ENCODE measurements at regions not wholly inside any gene's neighbourhood (a gene's known extent, or its start where the extent isn't known, plus 50 kb on each side); places are given as distances from the start of the nearest gene placed in this dataset.

DNA sequence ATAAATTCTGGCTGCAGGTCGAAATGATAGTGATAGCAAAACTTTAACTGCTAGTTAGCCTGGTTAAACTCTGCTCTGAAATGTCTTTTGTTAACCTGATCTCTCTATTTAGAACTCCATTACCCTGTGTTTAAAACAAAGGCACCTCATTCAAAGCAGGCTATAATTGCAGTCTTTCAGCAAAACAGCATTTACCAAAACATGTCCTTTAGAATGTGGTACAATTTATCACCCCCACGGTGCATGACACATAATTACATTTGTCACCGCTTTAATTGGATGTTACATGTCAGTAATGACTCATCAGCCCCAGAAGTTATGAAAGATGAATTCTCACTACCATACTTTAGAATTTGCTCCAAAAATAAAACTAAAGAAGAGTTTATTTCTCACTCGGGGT, 295.4 kb downstream of the TOX3 start:
- DNase-seq (ENCODE audit: low spot score) = no peak
- intact Hi-C loops (cut with DNase I) = no loop called here

DNA sequence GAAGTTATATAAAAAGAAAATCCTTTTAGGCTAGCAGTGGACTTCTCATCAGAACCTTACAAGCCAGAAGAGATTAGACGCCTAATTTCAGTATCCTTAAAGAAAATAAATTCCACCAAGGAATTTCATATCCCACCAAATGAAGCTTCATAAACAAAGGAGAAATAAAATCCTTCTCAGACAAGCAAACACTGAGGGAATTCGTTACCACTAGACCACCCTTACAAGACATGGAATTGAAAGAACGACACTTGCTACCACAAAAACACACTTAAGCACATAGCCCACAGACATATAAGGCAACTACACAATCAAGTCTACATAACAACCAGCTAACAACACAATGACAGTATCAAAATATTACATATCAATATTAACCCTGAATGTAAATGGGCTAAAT, 299.2 kb downstream of the TOX3 start:
- no peak for DNase-seq (ENCODE audit: low spot score)
- intact Hi-C loops (cut with DNase I) = no loop called here

DNA sequence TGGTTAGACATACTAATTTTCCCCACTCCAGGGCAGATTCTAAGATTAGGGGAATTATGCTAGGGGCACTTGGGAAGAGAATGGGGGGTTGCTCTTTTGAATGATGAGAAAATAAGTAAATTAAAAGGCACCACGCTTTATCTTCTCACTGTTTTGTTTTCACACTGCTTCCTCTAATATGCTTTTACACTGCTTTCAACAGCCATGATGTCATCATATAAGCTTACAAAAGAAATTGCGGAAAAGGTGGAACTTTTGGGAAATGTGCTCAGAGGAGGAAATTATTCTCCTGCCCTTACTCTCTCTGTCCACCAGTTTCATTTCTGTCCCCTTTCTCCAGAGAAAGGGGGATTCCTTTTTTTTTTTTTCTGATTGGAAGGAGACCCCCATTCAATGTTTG, 308.2 kb downstream of the TOX3 start:
- no peak for DNase-seq (ENCODE audit: low spot score)
- intact Hi-C loops (cut with DNase I) = no loop called here

DNA sequence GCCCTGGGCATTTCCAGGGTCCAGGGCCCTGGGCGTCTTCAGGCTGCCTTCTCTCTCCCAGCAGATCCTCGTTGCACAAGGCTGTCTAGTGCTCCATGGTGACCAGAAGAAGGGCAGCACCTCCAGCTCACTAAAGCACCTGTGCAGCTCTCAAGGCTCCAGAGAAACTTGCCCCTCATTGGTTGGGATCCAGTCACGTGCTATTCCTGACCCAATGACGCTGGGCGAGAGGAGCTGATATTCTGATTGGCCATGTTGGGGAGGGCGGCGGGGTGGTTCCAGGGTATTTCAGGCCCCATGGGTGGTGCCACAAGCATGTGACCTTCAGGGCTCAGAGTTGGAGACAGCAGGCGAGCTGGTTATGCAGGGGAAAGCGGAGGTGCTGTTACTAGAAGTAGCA, 309.1 kb downstream of the TOX3 start:
- intact Hi-C loops (cut with DNase I) = no loop called here
- DNase-seq (ENCODE audit: low spot score) = no peak

DNA sequence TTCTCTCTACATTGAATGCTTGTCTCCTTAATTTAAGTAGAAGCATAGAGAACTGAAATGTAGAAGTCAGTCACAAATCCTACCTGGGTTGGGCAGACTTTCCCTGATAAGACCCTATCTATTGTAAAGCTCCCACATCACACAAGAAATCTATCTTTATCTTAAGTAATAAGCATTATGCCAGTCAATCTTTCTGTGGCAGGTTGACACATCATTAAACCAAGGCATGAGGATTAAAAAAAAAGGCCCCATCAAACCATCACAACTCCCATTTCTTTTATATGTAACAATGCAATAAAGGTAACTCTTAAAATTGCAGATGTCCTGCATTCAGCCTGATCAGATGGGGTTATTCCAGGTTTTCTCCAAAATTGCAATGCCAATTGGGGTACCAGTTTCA, 311.8 kb downstream of the TOX3 start:
- intact Hi-C loops (cut with DNase I) = no loop called here
- no peak for DNase-seq (ENCODE audit: low spot score)

DNA sequence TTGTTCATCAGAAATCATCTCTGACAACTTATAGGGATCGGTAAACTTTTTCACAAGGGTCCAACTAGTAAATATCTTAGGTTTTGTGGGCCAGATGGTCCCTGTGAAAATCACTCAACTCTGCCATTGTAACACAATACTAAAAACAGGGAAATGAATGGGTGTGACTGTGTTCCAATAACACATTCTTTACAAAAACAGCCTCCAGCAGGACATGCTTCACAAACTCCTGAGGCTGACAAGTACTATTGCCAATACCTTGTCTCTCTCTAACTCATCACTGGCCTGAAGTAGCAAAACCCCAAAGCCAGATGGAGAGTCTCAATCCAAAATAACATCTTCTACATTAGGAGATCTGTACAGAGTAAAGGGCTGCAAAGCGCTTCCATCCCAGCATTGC, 312.3 kb downstream of the TOX3 start:
- intact Hi-C loops (cut with DNase I) = no loop called here
- DNase-seq (ENCODE audit: low spot score) = no peak

DNA sequence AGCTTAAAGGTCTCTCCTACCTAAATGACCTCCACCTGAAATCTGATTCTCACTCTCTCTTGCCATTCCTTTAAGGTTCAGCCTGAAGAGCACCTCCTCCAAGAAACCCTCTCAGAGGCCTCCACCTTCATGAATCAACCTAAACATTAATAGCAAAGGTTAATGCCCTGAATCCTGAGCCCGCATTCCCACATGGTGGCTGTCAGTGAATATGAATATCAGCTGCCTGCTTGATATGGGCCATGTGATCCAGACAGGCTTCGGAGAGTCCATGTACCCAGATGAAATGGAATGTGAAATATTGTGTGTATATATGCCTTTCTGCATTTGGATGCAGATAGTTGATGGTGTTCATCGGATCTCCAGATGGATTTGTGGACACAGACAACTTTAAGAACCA, 317.5 kb downstream of the TOX3 start:
- no peak for DNase-seq (ENCODE audit: low spot score)
- intact Hi-C loops (cut with DNase I) = loop anchor here in 1 of 2 donors (1.0 kb wide), 1 partner anchor 12 kb away; no protein-coding TSS in a partner anchor

DNA sequence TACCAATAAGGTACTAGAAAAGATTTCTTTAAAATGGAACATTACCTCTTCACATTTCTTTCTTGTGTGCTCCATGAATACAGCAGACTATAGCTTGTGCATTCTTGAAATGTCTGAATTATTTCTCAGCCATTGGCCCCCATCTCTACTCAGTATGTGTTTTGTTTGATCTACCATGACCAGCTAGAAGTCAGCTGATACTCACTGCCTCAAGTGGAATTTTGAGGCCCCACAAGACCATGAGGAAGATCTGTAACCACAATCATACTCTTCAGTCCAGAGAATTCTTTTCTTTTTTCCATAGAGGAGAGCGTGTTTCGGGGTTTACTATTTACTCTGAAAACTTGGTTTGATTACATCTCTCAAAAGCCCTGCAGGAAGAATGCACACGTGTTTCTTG, 319.1 kb downstream of the TOX3 start:
- no peak for DNase-seq (ENCODE audit: low spot score)
- intact Hi-C loops (cut with DNase I) = no loop called here

DNA sequence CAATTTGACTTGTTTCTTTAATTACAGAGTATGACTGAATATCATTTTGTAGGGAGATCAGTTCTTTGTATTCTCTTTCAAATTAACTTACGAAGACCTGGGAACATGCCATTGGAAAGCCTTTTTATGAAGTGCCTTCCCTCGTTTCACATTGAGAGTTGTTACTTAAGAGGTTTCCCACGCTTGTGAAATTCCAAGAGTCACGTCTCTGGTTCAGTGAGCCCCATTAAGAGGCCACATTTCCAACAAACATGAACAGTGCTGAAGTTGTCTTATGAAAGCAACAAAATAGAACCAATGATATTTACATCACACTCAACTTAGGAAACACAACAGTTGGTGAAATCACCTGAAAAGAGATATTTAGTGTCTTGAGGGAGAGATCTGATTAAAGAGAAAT, 334.1 kb downstream of the TOX3 start:
- intact Hi-C loops (cut with DNase I) = loop anchor here in 1 of 2 donors (5.0 kb wide), 1 partner anchor 594 kb away; no protein-coding TSS in a partner anchor
- DNase-seq (ENCODE audit: low spot score) = no peak

DNA sequence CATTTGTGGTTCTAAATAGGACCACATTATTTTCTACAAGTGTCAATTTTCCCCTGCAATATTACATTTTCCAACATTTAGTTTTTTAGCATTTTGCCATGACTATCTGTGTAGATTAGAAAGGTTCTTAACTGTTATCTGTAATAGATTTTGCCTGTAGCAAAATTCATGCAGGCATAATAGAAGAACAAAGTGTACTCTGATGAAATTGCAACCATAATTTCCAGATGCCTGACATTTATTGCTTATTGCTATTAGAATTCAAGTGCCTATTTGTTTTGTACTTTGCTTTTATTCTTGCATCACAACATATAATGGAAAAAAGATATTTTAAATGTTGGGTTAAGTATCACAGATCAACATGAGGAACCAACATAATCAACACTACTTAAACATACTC, 337.7 kb downstream of the TOX3 start:
- DNase-seq (ENCODE audit: low spot score) = no peak
- intact Hi-C loops (cut with DNase I) = loop anchor here in 1 of 2 donors (2.0 kb wide), 1 partner anchor 56 kb away; no protein-coding TSS in a partner anchor

DNA sequence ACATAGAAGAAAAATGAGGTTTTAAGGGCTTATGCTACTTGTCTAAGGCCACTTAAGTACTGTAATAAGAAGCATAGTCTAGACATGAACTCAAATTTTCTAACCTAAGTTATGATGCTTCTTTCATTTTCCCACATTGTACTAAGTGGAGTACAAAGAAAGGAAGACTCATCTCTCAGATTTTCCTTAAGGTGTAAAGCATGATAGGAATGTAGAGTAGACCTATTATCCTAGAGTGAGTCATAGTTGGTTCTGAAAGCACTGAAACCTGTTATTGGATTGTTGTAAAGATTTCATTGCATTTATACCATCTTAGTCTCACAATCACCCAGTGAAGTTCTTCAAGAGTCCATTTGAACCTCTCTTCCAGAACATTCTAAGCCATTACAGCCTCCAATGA, 343.8 kb downstream of the TOX3 start:
- DNase-seq (ENCODE audit: low spot score) = no peak
- intact Hi-C loops (cut with DNase I) = no loop called here

DNA sequence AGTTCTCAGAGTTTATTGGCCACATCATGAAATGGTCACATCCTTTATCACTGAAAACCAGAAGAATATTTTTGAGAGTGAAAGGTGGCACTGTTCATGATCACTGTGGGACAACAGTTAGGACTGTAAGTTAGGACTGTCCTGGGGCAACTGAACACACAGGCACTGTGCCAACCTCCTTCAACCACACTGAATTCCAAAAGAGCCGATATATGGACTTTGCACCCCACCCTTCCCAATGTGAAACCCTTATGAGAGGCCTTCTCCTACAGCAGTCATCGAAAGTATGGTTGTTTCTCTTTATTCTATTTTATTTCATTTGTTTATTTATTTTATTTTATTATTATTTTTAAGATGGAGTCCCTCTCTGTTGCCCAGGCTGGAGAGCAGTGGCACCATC, 353.5 kb downstream of the TOX3 start:
- intact Hi-C loops (cut with DNase I) = no loop called here
- no peak for DNase-seq (ENCODE audit: low spot score)

DNA sequence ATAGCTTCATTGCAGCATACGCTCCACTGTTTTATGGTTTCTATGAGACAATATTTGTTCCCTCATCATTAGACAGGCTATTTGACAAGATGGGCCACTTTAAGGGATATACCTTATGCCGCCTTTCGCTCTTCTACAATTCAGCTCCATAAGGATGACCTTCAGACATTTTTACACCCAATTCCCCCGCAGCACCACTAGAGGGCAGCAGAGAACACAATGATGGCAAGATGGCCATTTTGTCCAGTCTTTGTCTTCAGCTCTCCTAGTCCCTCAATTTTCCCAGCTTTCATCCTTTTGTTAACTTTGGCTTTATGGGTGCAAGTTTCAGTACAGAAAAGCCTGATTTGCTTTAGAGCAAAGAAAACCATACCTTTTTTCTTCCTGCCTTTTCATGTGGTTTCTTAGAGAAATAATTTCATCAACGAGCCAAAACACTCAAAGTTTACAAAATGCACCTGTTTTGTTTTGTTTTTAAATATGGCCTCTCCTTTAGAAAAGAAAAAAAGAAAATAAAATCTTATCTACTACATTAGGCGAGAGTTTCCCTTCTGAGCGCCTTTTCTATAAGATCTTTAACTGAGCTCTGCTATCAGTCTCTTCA, 355.3 kb downstream of the TOX3 start:
- intact Hi-C loops (cut with DNase I) = no loop called here

DNA sequence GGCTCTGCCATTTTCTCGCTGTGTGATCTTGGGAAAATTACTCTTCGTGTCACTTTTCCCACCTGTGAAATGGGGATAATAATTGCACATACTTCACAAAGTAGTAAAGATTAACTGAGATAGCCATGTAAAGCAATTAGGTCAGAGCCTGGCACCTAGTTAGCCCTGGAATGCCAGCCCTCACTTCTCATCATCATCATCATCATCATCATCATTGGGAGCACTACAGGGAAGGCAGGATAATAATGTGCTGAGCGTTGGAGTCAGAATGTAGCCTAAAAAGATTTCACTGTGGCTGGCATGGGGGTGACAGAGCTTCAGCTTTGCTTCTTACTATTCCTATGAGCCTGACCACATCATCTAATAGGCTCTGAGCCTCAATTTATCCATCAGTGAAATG, 362.6 kb downstream of the TOX3 start:
- DNase-seq (ENCODE audit: low spot score) = no peak

More for the DNA sequence above, 355.3 kb downstream of the TOX3 start:
- DNase-seq (ENCODE audit: low spot score) = no peak

DNA sequence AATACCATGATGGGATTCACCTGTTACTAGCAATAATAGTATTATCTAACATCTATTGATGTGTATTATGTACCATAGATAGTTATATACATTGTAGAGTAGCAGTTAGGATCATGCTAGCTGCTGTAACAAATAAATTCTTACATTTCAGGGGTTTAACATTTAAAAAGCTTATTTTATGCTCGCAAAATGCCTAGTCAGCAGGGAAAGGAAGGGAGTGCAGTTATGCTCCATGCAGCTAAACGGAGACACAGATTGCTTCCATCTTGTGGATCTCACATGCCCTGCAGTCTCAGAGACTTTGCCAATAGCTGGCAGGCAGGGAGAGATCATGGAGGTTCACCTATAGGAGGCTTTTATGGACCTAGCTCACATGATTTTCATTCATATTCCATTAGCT, 364.1 kb downstream of the TOX3 start:
- DNase-seq (ENCODE audit: low spot score) = no peak
- intact Hi-C loops (cut with DNase I) = no loop called here

More for the DNA sequence above, 362.6 kb downstream of the TOX3 start:
- intact Hi-C loops (cut with DNase I) = no loop called here

DNA sequence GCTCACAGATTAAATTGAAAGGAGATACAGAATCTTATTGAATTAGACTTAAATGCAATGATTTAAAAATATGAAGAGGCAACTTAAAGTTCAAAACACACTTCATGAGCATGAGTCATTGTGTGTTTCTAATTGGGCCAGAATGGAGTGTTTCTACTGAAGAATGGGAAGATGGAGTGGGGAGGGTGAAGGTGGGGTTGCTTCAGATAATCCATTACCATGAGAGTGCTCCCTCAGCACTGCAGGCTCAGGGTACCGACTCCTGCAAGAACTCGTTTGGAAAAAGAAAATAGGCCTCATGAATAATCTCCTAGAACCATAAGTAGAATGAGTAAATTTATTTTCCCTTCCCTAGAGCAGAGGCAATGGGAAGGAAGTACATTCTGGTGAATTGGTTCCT, 372.8 kb downstream of the TOX3 start:
- intact Hi-C loops (cut with DNase I) = no loop called here
- no peak for DNase-seq (ENCODE audit: low spot score)

DNA sequence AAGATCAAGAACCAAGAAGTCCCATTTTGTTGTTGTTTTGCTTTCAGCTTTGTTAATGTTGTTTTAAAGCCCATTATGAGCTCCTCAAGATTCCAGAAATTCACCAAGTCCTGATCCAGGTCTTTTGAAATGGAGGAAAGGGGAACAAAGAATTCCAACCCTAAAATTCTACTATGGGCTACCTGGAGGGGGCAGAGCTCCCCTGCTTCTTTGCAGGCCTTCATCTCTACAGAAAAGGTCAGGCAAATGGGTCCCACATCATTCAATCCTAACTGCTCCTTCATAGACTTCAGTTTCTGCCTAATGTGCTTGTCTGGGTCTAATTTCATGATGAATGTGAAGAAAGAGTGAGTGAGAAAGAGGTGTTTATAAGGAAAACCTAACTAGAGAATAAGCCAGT, 375.5 kb downstream of the TOX3 start:
- intact Hi-C loops (cut with DNase I) = no loop called here
- DNase-seq (ENCODE audit: low spot score) = no peak

DNA sequence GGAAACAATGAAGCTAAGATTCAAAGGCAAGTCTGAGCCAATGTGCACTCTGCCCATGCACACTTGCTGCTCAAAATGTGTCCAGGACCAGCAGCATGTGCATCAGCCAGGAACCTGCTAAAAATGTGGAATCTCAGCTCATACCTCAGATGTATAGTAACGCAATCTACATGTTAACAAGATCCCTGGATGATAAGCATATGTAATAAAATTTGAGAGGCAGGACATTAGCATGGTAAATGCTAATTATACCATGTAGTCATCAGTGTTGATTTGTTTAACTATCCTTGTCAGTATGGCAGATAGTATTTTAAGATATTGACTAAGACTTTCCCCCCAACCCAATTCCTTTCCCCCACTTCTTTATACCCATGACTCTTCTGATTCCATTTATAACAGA, 379.6 kb downstream of the TOX3 start:
- intact Hi-C loops (cut with DNase I) = no loop called here
- DNase-seq (ENCODE audit: low spot score) = no peak

DNA sequence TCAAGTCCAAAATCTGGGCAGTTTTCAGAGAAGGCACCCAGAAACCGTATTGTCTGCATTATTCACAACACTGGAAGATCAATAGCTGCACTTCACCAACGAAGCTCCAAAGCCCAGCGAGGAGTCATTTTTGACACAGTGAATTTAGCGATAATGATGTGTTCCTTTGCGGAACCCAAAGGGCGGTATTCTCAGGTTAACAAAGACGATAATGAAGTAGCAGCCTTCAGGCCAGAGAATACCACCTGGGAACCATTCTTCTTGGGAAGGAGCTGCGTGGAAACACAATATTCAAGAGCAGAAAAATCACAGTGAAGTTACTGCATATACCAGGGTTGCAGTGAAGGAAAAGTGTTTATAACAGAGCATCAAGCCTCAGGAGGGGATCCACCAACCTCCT, 381.0 kb downstream of the TOX3 start:
- DNase-seq (ENCODE audit: low spot score) = no peak
- intact Hi-C loops (cut with DNase I) = no loop called here

DNA sequence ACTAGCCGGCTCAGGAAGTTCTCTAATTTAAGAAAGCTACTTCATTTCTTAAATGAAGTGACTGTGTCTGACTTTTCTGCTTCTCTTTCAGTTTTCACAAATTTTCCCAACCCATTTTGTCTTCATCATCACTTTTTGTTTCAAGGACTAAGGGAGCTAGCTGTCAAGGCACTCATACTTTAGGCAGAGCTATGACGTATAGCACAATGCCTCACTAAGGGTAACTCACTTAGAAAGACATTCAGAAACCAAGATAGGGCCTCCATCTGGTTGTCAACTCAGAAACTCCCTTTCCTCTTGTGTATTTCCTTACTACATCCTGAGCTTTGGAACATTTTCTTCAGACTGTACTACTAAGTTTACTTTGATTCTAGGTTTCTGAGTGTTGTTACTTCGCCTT, 397.9 kb downstream of the TOX3 start:
- DNase-seq (ENCODE audit: low spot score) = no peak

DNA sequence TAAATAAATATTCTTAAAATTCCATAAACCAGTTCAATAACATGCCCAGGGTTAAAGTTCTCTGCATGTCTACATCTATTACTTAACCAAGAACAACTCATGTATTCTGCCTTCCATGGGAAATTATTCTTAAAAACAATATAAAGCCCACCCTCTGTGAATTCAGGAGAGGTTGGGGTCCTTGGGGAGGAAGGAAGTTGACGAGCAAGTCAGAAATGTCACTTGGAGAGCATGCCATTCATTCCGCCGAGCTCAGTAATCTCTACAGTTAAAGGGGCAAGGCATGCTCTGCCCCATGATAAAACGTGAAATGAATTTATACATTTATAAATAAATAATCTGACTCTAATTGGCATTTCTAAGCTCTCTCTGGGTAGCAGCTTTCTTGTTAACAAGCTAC, 405.1 kb downstream of the TOX3 start:
- no peak for DNase-seq (ENCODE audit: low spot score)
- intact Hi-C loops (cut with DNase I) = no loop called here

More for the DNA sequence above, 397.9 kb downstream of the TOX3 start:
- intact Hi-C loops (cut with DNase I) = no loop called here

DNA sequence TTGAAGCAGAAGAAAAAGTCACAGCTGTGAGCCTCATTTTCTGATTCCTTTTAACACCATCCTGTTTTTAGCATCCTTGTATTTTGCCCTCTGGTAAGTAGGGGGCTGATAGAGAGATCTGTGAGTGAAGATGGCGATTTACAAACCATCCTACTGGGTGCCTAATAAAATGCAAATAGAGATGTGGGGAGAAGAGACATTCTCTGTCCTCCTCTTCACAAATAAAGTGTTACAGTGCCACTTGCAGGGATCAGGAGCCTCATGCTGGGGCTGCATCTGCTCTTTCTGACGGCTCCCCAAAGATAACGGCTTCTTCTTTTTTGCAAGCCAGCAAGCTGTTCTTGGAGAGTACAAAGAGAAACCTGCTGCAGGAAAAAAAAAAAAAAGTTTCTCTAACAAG, 418.6 kb downstream of the TOX3 start:
- intact Hi-C loops (cut with DNase I) = no loop called here
- DNase-seq (ENCODE audit: low spot score) = no peak
